Lung (tissue), 11 donors: ENCODE measurements at regions not wholly inside any gene's neighbourhood (a gene's known extent, or its start where the extent isn't known, plus 50 kb on each side); places are given as distances from the start of the nearest gene placed in this dataset.

ENCODE experiments used
- ATAC-seq: fragments of 200-7000 bp; cut with Tn5 transposase; one replicate; pipeline ENCODE4 v1.9.1; 2020; ENCODE audit warnings: moderate number of reproducible peaks; ENCODE audit not compliant: insufficient read depth, low FRiP score
- DNase-seq, 3 donors: peaks; one replicate each; pipeline ENCODE4 v3.0.0-alpha.2; 2013 to 2017
- H3K27ac ChIP-seq, 2 donors: one replicate each; pipeline ENCODE4 v1.5.1; 2013; ENCODE audit warnings: mild to moderate bottlenecking in 2 of 2, moderate library complexity in 2 of 2, control low read depth in 1 of 2, inconsistent platforms in 1 of 2, low read depth in 1 of 2, low read length in 1 of 2
- H3K27me3 ChIP-seq, 3 donors: one replicate each; pipeline ENCODE4 v1.5.1; 2013; ENCODE audit warnings: low read length in 2 of 3; ENCODE audit not compliant: control insufficient read depth in 3 of 3, insufficient read depth in 3 of 3
- H3K36me3 ChIP-seq, 4 donors: one replicate each; pipeline ENCODE4 v1.5.1; 2013; ENCODE audit warnings: low read length in 4 of 4, mild to moderate bottlenecking in 1 of 4, moderate library complexity in 1 of 4; ENCODE audit not compliant: control insufficient read depth in 4 of 4, insufficient read depth in 4 of 4
- H3K4me1 ChIP-seq, 5 donors: one replicate each; pipeline ENCODE4 v1.5.1; 2013; ENCODE audit warnings: low read length in 5 of 5, mild to moderate bottlenecking in 2 of 5, moderate library complexity in 1 of 5; ENCODE audit not compliant: control insufficient read depth in 5 of 5, insufficient read depth in 5 of 5
- H3K4me3 ChIP-seq: one replicate; pipeline ENCODE4 v1.5.1; 2013; ENCODE audit warnings: mild to moderate bottlenecking, control low read depth, moderate library complexity
- H3K9ac ChIP-seq, 2 donors: one replicate each; pipeline ENCODE4 v1.5.1; 2013; ENCODE audit warnings: low read length in 2 of 2, control low read depth in 1 of 2; ENCODE audit not compliant: insufficient read depth in 1 of 2
- H3K9me3 ChIP-seq, 4 donors: one replicate each; pipeline ENCODE4 v1.5.1; 2013; ENCODE audit warnings: low read length in 3 of 4, mild to moderate bottlenecking in 1 of 4, moderate library complexity in 1 of 4; ENCODE audit not compliant: control insufficient read depth in 4 of 4, insufficient read depth in 3 of 4
- CTCF ChIP-seq: IDR thresholded peaks from 2 replicates; pipeline ENCODE4 v1.5.1; 2012; ENCODE audit warnings: mild to moderate bottlenecking; ENCODE audit errors: control extremely low read depth, extremely low read depth
- WGBS, 2 donors: extraction: QIAGEN DNeasy Blood & Tissue Kit; methylation state at CpG; one replicate each; pipeline ENCODE4 v1.1.7; 2013; 5-methylcytosine and 5-hydroxymethylcytosine counted together
- donor health status: control.
- donor health status: control.
- donor health status: Bipolar disorder and iron deficiency.
- donor health status: healthy.
- donor health status: DM: yes; HTN: yes; CAD: no.

- H3K9me3 ChIP-seq, result no peaks in the 10 kb centered on the region
- TF ChIP-seq CTCF, result no peak
- ATAC-seq (no peak), DNase-seq (no peak)
- H3K27ac ChIP-seq, result no peak overlapping the region
- no peak overlapping the region for H3K4me3 ChIP-seq
- H3K36me3 ChIP-seq, result no peaks in the 10 kb centered on the region
- H3K4me1 ChIP-seq, result no peaks in the 10 kb centered on the region
- H3K9ac ChIP-seq, result no peak overlapping the region
- WGBS, 2 donors, result 84% methylated on average over 1 of the region's 1 CpG; no CpG with 5 or more reads in 1 of the 2 donors
- H3K27me3 ChIP-seq, result no peaks in the 10 kb centered on the region
Measured at GRCh38 chrY:7825874-7826273, 914.3 kb upstream of the AMELY start.

GRCh38 chrY:7821295-7822035 is 909.9 kb upstream of the AMELY start:
- Histone ChIP-seq H3K9me3 (no peaks in the 10 kb centered on the region), H3K27me3 (no peaks in the 10 kb centered on the region), H3K36me3 (no peaks in the 10 kb centered on the region), H3K9ac (no peak overlapping the region), H3K4me3 (no peak overlapping the region), H3K27ac (no peak overlapping the region), H3K4me1 (no peaks in the 10 kb centered on the region)
- no peak for DNase-seq
- 91% methylated on average over 2 of the region's 2 CpGs; no CpG with 5 or more reads in 1 of the 2 donors for WGBS, 2 donors
- ATAC-seq, result no peak
- no peak for TF ChIP-seq CTCF

GRCh38 chrY:7818924-7819323 is 907.4 kb upstream of the AMELY start:
- no peak for DNase-seq
- no peak for ATAC-seq
- TF ChIP-seq CTCF, result no peak

GRCh38 chrY:7816567-7816966 is 905.0 kb upstream of the AMELY start:
- TF ChIP-seq CTCF, result no peak
- Histone ChIP-seq H3K27me3 (no peaks in the 10 kb centered on the region), H3K4me3 (no peak overlapping the region), H3K9ac (no peak overlapping the region), H3K9me3 (no peaks in the 10 kb centered on the region), H3K36me3 (no peaks in the 10 kb centered on the region), H3K4me1 (no peaks in the 10 kb centered on the region), H3K27ac (no peak overlapping the region)
- WGBS, 2 donors, result 72% methylated on average over 1 of the region's 1 CpG; no CpG with 5 or more reads in 1 of the 2 donors
- DNase-seq, result no peak
- ATAC-seq, result no peak

More at GRCh38 chrY:7818924-7819323, 907.4 kb upstream of the AMELY start:
- H3K36me3 ChIP-seq, result no peaks in the 10 kb centered on the region
- H3K9ac ChIP-seq, result no peak overlapping the region
- H3K27me3 ChIP-seq, result no peaks in the 10 kb centered on the region
- no peaks in the 10 kb centered on the region for H3K4me1 ChIP-seq
- H3K4me3 ChIP-seq, result no peak overlapping the region
- no peak overlapping the region for H3K27ac ChIP-seq
- no peaks in the 10 kb centered on the region for H3K9me3 ChIP-seq
